Transverse colon (tissue), 4 donors: ENCODE measurements at regions not wholly inside any gene's neighbourhood (a gene's known extent, or its start where the extent isn't known, plus 50 kb on each side); places are given as distances from the start of the nearest gene placed in this dataset.

Experiments
- EP300 ChIP-seq: sonication (generic); formaldehyde crosslinking; IDR thresholded peaks from one replicate; pipeline ENCODE4 v1.6.1; 2017; ENCODE audit warnings: antibody characterized with exemption, low read depth
- POLR2A ChIP-seq: fragments of 450-650 bp; IDR thresholded peaks from one replicate; pipeline ENCODE4 v1.6.1; 2016; ENCODE audit warnings: antibody characterized with exemption, mild to moderate bottlenecking, moderate library complexity
- POLR2AphosphoS5 ChIP-seq, 3 donors: sonication (generic); formaldehyde crosslinking; IDR thresholded peaks; one replicate each; pipeline ENCODE4 v1.6.1; 2016; ENCODE audit warnings: antibody characterized with exemption in 3 of 3
- TF ChIP-seq, protein P1 (sequence below), 5 experiments: fragments of 200-600 bp in 3 of 5; fragments of 450-650 bp in 2 of 5; sonication (generic) in 3 of 5; IDR thresholded peaks; 1 replicate in 2 of 5; 2 replicates in 3 of 5; pipeline ENCODE4 v1.5.1; 2016 to 2017; ENCODE audit warnings: antibody characterized with exemption in 5 of 5, inconsistent platforms in 3 of 5, mild to moderate bottlenecking in 2 of 5, moderate library complexity in 1 of 5

DNA sequence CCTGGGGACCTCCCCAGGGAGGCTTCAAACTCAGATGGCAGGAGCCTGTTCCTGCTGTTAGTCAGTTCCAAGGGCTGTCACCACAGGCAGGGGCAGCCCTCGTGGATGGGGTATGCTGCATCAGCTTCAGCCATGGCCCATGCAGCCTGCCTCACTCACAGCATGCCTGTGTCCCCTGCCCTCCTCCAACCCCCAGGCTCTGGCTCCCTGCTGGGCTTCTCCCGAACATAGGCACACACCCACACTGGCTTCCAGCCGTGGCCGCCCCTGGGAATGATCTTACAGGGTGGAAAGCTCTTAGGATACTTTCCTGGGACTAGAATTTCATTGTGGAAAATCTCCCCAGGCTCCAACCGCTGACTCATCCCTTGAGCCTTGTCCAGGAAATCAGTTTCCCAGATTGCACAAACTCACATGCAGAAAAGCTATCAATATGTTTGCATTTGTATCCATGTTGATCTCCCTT, 163.8 kb downstream of the SEC61B start:
- TF ChIP-seq, protein P1, sequence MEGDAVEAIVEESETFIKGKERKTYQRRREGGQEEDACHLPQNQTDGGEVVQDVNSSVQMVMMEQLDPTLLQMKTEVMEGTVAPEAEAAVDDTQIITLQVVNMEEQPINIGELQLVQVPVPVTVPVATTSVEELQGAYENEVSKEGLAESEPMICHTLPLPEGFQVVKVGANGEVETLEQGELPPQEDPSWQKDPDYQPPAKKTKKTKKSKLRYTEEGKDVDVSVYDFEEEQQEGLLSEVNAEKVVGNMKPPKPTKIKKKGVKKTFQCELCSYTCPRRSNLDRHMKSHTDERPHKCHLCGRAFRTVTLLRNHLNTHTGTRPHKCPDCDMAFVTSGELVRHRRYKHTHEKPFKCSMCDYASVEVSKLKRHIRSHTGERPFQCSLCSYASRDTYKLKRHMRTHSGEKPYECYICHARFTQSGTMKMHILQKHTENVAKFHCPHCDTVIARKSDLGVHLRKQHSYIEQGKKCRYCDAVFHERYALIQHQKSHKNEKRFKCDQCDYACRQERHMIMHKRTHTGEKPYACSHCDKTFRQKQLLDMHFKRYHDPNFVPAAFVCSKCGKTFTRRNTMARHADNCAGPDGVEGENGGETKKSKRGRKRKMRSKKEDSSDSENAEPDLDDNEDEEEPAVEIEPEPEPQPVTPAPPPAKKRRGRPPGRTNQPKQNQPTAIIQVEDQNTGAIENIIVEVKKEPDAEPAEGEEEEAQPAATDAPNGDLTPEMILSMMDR (IDR thresholded peaks at IDR 0.05), result no peak
- no peak for TF ChIP-seq POLR2AphosphoS5 (IDR thresholded peaks at IDR 0.05)
- TF ChIP-seq POLR2A, result no peak
- TF ChIP-seq EP300, result no peak
